K562 (cell line): ENCODE measurements at regions not wholly inside any gene's neighbourhood (a gene's known extent, or its start where the extent isn't known, plus 50 kb on each side); places are given as distances from the start of the nearest gene placed in this dataset.

Source experiments
- ATAC-seq: fragments of 200-7000 bp; cut with Tn5 transposase; 3 replicates; pipeline ENCODE4 v1.9.1; 2020; ENCODE audit warnings: moderate library complexity
- BruUV-seq: library from RNA; stranded (reverse); fragments of 400-500 nt; replicated peaks from 2 replicates; lab custom pipeline; 2021; lab: Mats Ljungman, UMichigan
- CTCF ChIA-PET: fragments of 300-600 bp; formaldehyde crosslinking; extraction: SDS; loops from one replicate; lab custom pipeline; 2021; ENCODE audit warnings: low intra/inter-chr PET ratio; lab: Yijun Ruan, JAX
- POLR2A ChIA-PET: fragments of 300-600, 350-650 bp; sonication (Branson Sonifier 250); formaldehyde crosslinking; extraction: SDS; loops from one replicate; lab custom pipeline; 2021; ENCODE audit warnings: antibody characterized with exemption, inconsistent platforms; lab: Yijun Ruan, JAX
- DNase-seq, 4 experiments: peaks; one replicate each; pipeline versions ENCODE4 v3.0.0 to v3.0.0-alpha.2; 2011 to 2018; ENCODE audit warnings: low spot score in 3 of 4, mixed read lengths in 3 of 4; ENCODE audit errors: extremely low read depth in 1 of 4
- FAIRE-seq: peaks from 2 replicates; lab custom pipeline; 2011; peaks lifted over from hg19 to GRCh38; lab: Jason Lieb, UNC
- H2AFZ ChIP-seq: 2 replicates; pipeline ENCODE4 v1.6.0; 2011; ENCODE audit warnings: low read depth, low read length, control low read depth, inconsistent platforms
- H3K27ac ChIP-seq: fragments of 200-600 bp; 3 replicates; pipeline ENCODE4 v1.8.0; 2011; ENCODE audit warnings: low read depth, mild to moderate bottlenecking, control low read depth, inconsistent platforms, low read length, moderate library complexity, mixed read lengths; ENCODE audit errors: extremely low read depth
- H3K27me3 ChIP-seq, 2 experiments: fragments of 300-600 bp in 1 of 2; 2 replicates in 1 of 2; 3 replicates in 1 of 2; pipeline versions ENCODE4 v1.6.0 to v1.8.0; 2011; ENCODE audit warnings: inconsistent platforms in 2 of 2, low read length in 2 of 2, mild to moderate bottlenecking in 1 of 2, mixed read lengths in 1 of 2, moderate library complexity in 1 of 2; ENCODE audit not compliant: control insufficient read depth in 2 of 2, insufficient read depth in 2 of 2
- H3K36me3 ChIP-seq: fragments of 300-600 bp; 3 replicates; pipeline ENCODE4 v1.8.0; 2011; ENCODE audit warnings: mild to moderate bottlenecking, low read length, inconsistent platforms; ENCODE audit not compliant: control insufficient read depth, insufficient read depth
- H3K4me1 ChIP-seq, 2 experiments: fragments of 200-600 bp in 1 of 2; replicated peaks in 1 of 2; 2 replicates in 1 of 2; 3 replicates in 1 of 2; pipeline versions ENCODE4 v1.5.1 to v1.8.0; 2011; ENCODE audit warnings: inconsistent platforms in 2 of 2, low read length in 2 of 2, mild to moderate bottlenecking in 1 of 2, mixed read lengths in 1 of 2, moderate library complexity in 1 of 2; ENCODE audit not compliant: control insufficient read depth in 2 of 2, insufficient read depth in 2 of 2
- H3K4me2 ChIP-seq: 2 replicates; pipeline ENCODE4 v1.6.1; 2011; ENCODE audit warnings: low read length, control low read depth, inconsistent platforms, mixed read lengths; ENCODE audit not compliant: insufficient read depth
- H3K4me3 ChIP-seq: fragments of 200-600 bp; sonication (generic), shearing (Covaris generic); 2 replicates; pipeline ENCODE4 v1.5.1; 2016; ENCODE audit warnings: control low read depth, inconsistent platforms
- H3K79me2 ChIP-seq: fragments of 200-600 bp; 3 replicates; pipeline ENCODE4 v1.8.0; 2011; ENCODE audit warnings: low read length, inconsistent platforms; ENCODE audit not compliant: control insufficient read depth, insufficient read depth
- H3K9ac ChIP-seq, 2 experiments: 2 replicates each; pipeline versions ENCODE4 v1.6.0 to v1.6.1; 2011; ENCODE audit warnings: low read depth in 2 of 2, low read length in 2 of 2, control low read depth in 1 of 2, inconsistent platforms in 1 of 2, mild to moderate bottlenecking in 1 of 2, mixed read lengths in 1 of 2; ENCODE audit not compliant: insufficient read depth in 1 of 2
- H3K9me1 ChIP-seq: one replicate; pipeline ENCODE4 v1.6.0; 2011; ENCODE audit warnings: inconsistent platforms, mild to moderate bottlenecking, low read length, moderate library complexity; ENCODE audit not compliant: control insufficient read depth, insufficient read depth
- H3K9me3 ChIP-seq: replicated peaks from 2 replicates; pipeline ENCODE4 v1.5.1; 2011; ENCODE audit warnings: low read depth, low read length, inconsistent platforms; ENCODE audit not compliant: control insufficient read depth, insufficient read depth
- H4K20me1 ChIP-seq: replicated peaks from 2 replicates; pipeline ENCODE4 v1.6.1; 2011; ENCODE audit warnings: low read length, inconsistent platforms, mixed read lengths; ENCODE audit not compliant: control insufficient read depth, insufficient read depth
- FOXK1 ChIP-seq: sonication (generic); formaldehyde crosslinking; IDR thresholded peaks from 2 replicates; pipeline ENCODE4 v1.8.0; 2022; ENCODE audit warnings: missing genetic modification reagents, mild to moderate bottlenecking, borderline replicate concordance
- GTF2F1 ChIP-seq: IDR thresholded peaks from 2 replicates; pipeline ENCODE4 v1.6.1; 2011; ENCODE audit warnings: low read depth, low read length, improper control_type of control experiment
- JUND ChIP-seq, 2 experiments: IDR thresholded peaks; 2 replicates in 1 of 2; 3 replicates in 1 of 2; pipeline ENCODE4 v1.6.1; 2011; ENCODE audit warnings: borderline replicate concordance in 2 of 2, low read depth in 2 of 2, low read length in 2 of 2, improper control_type of control experiment in 1 of 2, missing biosample characterization in 1 of 2, missing genetic modification characterization in 1 of 2, missing genetic modification reagents in 1 of 2
- KDM1A ChIP-seq, 2 experiments: fragments of 450-650 bp; IDR thresholded peaks; 2 replicates each; pipeline ENCODE4 v1.6.1; 2016; ENCODE audit warnings: mild to moderate bottlenecking in 2 of 2
- MECOM ChIP-seq: fragments of 250-450 bp; sonication (Bioruptor Pico); IDR thresholded peaks from 2 replicates; pipeline ENCODE4 v1.8.0; 2022; ENCODE audit warnings: inconsistent platforms
- ZNF274 ChIP-seq: IDR thresholded peaks from 2 replicates; pipeline ENCODE4 v1.6.1; 2011; ENCODE audit warnings: low read depth, mild to moderate bottlenecking, low read length, moderate library complexity, borderline replicate concordance
- ZNF764 ChIP-seq: fragments of 250-450 bp; sonication (Bioruptor Pico); IDR thresholded peaks from 2 replicates; pipeline ENCODE4 v1.4.0; 2020; ENCODE audit warnings: low read depth, mild to moderate bottlenecking, moderate library complexity
- ZNF830 ChIP-seq: fragments of 250-450 bp; sonication (Bioruptor Pico); IDR thresholded peaks from 2 replicates; pipeline ENCODE4 v1.5.0; 2021; ENCODE audit warnings: mild to moderate bottlenecking
- WGBS: fragments of 100-300 bp; shearing (Covaris generic); methylation state at CpG from one replicate; pipeline ENCODE4 v1.1.6; 2016; ENCODE audit warnings: low coverage, mixed read lengths; ENCODE audit not compliant: insufficient coverage; ENCODE audit errors: missing lambda C conversion rate; 5-methylcytosine and 5-hydroxymethylcytosine counted together
- in situ Hi-C: fragments of 300-500 bp; cut with MboI; formaldehyde crosslinking; loops from 4 replicates; pipeline ENCODE4 v1.15.0; 2018; ENCODE audit warnings: inconsistent platforms, mixed read lengths
- intact Hi-C: fragments of 100-400 bp; cut with micrococcal nuclease; formaldehyde crosslinking; loops from 2 replicates; pipeline ENCODE4 v1.14.2; 2022
- TF ChIP-seq, protein P1 (sequence below): IDR thresholded peaks from 3 replicates; pipeline ENCODE4 v1.6.1; 2011; ENCODE audit warnings: borderline replicate concordance, mild to moderate bottlenecking, moderate library complexity; ENCODE audit not compliant: insufficient read length; ENCODE audit errors: extremely low read depth
- TF ChIP-seq, protein P2 (sequence below): fragments of 450-650 bp; IDR thresholded peaks from 2 replicates; pipeline ENCODE4 v1.6.1; 2014; ENCODE audit warnings: low read depth, mild to moderate bottlenecking, moderate library complexity, borderline replicate concordance
- TF ChIP-seq, protein P3 (sequence below): fragments of 450-650 bp; formaldehyde crosslinking; IDR thresholded peaks from 2 replicates; pipeline ENCODE4 v1.4.0; 2020; ENCODE audit warnings: mild to moderate bottlenecking, moderate library complexity

DNA sequence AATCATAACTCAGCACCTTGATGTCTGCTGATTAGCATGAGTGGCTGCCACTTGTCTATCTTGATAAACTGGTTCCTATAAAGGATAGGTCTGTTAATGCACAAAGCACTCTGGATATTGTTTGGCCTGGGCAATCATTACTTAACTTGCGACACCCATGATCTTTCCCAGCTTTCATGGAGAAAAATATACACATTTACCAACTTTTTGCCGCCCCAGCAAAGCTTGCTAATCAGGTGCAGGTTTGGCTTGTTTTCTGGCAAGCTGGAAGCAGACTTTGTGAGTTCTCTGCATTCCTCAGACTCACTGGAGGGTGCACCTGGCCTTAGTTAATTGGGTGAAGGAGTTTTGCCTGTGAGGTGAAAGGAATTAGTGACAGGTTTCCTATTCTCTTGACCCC lies 1126.4 kb upstream of the FLRT2 start:
- no peak for ATAC-seq
- no peak overlapping the region for H3K9ac ChIP-seq
- no TSS peak for BruUV-seq
- no peak for DNase-seq
- no peaks in the 10 kb centered on the region for H3K36me3 ChIP-seq
- intact Hi-C loops = no loop called here
- no peaks in the 10 kb centered on the region for H3K4me1 ChIP-seq
- H2AFZ ChIP-seq = no peak overlapping the region
- H4K20me1 ChIP-seq = no peaks in the 10 kb centered on the region
- no peaks in the 10 kb centered on the region for H3K9me3 ChIP-seq
- no peaks in the 10 kb centered on the region for H3K27me3 ChIP-seq
- in situ Hi-C loops = no loop called here
- no peak overlapping the region for H3K27ac ChIP-seq
- H3K79me2 ChIP-seq = no peaks in the 10 kb centered on the region
- TF ChIP-seq ZNF274 (no peak), FOXK1 (CRISPR knock-in tag) (no peak), ZNF764 (no peak), ZNF830 (CRISPR knock-in tag) (no peak), GTF2F1 (no peak), JUND (IDR thresholded peaks at IDR 0.05; ENCODE audit: borderline replicate concordance, low read depth, low read length) (no peak), JUND (tag; IDR thresholded peaks at IDR 0.05; ENCODE audit: borderline replicate concordance, low read depth, low read length) (no peak), MECOM (no peak), KDM1A (IDR thresholded peaks at IDR 0.05) (no peak)
- TF ChIP-seq, protein P1, sequence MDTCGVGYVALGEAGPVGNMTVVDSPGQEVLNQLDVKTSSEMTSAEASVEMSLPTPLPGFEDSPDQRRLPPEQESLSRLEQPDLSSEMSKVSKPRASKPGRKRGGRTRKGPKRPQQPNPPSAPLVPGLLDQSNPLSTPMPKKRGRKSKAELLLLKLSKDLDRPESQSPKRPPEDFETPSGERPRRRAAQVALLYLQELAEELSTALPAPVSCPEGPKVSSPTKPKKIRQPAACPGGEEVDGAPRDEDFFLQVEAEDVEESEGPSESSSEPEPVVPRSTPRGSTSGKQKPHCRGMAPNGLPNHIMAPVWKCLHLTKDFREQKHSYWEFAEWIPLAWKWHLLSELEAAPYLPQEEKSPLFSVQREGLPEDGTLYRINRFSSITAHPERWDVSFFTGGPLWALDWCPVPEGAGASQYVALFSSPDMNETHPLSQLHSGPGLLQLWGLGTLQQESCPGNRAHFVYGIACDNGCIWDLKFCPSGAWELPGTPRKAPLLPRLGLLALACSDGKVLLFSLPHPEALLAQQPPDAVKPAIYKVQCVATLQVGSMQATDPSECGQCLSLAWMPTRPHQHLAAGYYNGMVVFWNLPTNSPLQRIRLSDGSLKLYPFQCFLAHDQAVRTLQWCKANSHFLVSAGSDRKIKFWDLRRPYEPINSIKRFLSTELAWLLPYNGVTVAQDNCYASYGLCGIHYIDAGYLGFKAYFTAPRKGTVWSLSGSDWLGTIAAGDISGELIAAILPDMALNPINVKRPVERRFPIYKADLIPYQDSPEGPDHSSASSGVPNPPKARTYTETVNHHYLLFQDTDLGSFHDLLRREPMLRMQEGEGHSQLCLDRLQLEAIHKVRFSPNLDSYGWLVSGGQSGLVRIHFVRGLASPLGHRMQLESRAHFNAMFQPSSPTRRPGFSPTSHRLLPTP = no peak
- TF ChIP-seq, protein P2, sequence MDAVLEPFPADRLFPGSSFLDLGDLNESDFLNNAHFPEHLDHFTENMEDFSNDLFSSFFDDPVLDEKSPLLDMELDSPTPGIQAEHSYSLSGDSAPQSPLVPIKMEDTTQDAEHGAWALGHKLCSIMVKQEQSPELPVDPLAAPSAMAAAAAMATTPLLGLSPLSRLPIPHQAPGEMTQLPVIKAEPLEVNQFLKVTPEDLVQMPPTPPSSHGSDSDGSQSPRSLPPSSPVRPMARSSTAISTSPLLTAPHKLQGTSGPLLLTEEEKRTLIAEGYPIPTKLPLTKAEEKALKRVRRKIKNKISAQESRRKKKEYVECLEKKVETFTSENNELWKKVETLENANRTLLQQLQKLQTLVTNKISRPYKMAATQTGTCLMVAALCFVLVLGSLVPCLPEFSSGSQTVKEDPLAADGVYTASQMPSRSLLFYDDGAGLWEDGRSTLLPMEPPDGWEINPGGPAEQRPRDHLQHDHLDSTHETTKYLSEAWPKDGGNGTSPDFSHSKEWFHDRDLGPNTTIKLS = no peak
- TF ChIP-seq, protein P3, sequence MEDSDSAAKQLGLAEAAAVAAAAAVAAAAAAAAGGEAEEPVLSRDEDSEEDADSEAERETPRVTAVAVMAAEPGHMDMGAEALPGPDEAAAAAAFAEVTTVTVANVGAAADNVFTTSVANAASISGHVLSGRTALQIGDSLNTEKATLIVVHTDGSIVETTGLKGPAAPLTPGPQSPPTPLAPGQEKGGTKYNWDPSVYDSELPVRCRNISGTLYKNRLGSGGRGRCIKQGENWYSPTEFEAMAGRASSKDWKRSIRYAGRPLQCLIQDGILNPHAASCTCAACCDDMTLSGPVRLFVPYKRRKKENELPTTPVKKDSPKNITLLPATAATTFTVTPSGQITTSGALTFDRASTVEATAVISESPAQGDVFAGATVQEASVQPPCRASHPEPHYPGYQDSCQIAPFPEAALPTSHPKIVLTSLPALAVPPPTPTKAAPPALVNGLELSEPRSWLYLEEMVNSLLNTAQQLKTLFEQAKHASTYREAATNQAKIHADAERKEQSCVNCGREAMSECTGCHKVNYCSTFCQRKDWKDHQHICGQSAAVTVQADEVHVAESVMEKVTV = no peak
- H3K4me2 ChIP-seq = no peak overlapping the region
- ChIA-PET POLR2A (no interaction called here), CTCF (no interaction called here)
- 7% methylated on average over 2 of the region's 2 CpGs for WGBS
- no peak overlapping the region for H3K4me3 ChIP-seq
- H3K9me1 ChIP-seq = no peaks in the 10 kb centered on the region
- no peak for FAIRE-seq
